ENCODE measurements at regions not wholly inside any gene's neighbourhood (a gene's known extent, or its start where the extent isn't known, plus 50 kb on each side); places are given as distances from the start of the nearest gene placed in this dataset.
A peak's percentile ranks its signal among the peaks of the same experiment; 100 is the strongest.

DNA sequence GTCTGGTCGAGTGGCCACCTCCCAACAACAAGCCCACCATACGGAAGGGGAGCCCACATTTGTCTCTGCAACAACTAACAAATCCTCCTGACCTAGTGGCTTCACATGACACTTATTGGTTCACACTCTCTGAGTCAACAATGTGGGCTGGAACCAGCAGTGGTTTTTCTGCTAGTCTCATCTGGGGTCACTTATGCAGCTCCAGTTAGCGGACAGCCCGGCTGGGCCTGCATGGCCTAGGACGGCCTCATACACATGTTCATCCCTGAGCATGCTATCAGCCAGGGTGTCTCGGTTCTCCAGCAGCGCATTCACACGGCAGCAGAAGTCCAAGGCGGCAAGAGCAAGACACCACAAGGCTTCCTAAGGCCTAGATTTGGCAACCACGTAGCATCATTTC, 281.7 kb downstream of the XXYLT1 start:
- no peak overlapping the region for H3K4me3 Mint-ChIP-seq
- H3K36me3 Mint-ChIP-seq (ENCODE audit: insufficient read depth): peaks cover 2% of the 10 kb centered on the region
- H3K4me1 Mint-ChIP-seq: no peaks in the 10 kb centered on the region
- ATAC-seq (replicated peaks; ENCODE audit: extremely low read depth, poor library complexity, severe bottlenecking) (no peak), DNase-seq (ENCODE audit: low spot score in 2 of 2) (no peak)
- H3K27ac Mint-ChIP-seq (ENCODE audit: low read depth): no peak overlapping the region
- no peaks in the 10 kb centered on the region for H3K9me3 Mint-ChIP-seq
- H3K27me3 Mint-ChIP-seq: peaks cover 8% of the 10 kb centered on the region

- ATAC-seq (replicated peaks; ENCODE audit: extremely low read depth, poor library complexity, severe bottlenecking) (no peak), DNase-seq (ENCODE audit: low spot score in 2 of 2) (no peak)
- Mint-ChIP-seq H3K4me1 (no peaks in the 10 kb centered on the region), H3K36me3 (ENCODE audit: insufficient read depth) (peaks cover 2% of the 10 kb centered on the region), H3K27ac (ENCODE audit: low read depth) (no peak overlapping the region), H3K4me3 (no peak overlapping the region), H3K9me3 (no peaks in the 10 kb centered on the region), H3K27me3 (peaks cover 17% of the 10 kb centered on the region)
Measured at GRCh38 chr3:194990454-194991337, 280.3 kb downstream of the XXYLT1 start.

DNA sequence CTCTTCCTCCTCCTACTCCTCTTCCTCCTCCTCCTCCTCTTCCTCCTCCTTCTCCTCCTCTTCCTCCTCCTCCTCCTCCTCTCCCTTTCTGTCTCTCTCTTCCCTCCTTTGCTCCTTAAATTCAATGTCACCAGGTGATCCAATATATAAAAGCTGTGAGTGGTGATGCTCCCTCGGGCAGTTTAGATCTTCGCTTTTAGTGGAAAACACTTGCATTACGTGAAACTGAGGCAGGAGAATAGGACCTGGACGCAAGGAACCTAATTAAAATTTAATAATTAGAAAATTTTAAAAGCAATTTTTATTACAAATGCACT, 279.7 kb downstream of the XXYLT1 start:
- no peak for DNase-seq (ENCODE audit: low spot score in 2 of 2)
- Mint-ChIP-seq H3K4me1 (no peaks in the 10 kb centered on the region), H3K27me3 (peaks cover 17% of the 10 kb centered on the region), H3K4me3 (no peak overlapping the region), H3K27ac (ENCODE audit: low read depth) (no peak overlapping the region), H3K36me3 (ENCODE audit: insufficient read depth) (peaks cover 2% of the 10 kb centered on the region), H3K9me3 (no peaks in the 10 kb centered on the region)
- no peak for ATAC-seq (replicated peaks; ENCODE audit: extremely low read depth, poor library complexity, severe bottlenecking)

GRCh38 chr3:194993896-194994295, 277.1 kb downstream of the XXYLT1 start:
- H3K27ac Mint-ChIP-seq (ENCODE audit: low read depth): no peak overlapping the region
- no peaks in the 10 kb centered on the region for H3K9me3 Mint-ChIP-seq
- H3K27me3 Mint-ChIP-seq: peaks cover 22% of the 10 kb centered on the region
- no peaks in the 10 kb centered on the region for H3K4me1 Mint-ChIP-seq
- ATAC-seq (replicated peaks; ENCODE audit: extremely low read depth, poor library complexity, severe bottlenecking): no peak
- peaks cover 2% of the 10 kb centered on the region for H3K36me3 Mint-ChIP-seq (ENCODE audit: insufficient read depth)
- DNase-seq (ENCODE audit: low spot score in 2 of 2): no peak
- no peak overlapping the region for H3K4me3 Mint-ChIP-seq

DNA sequence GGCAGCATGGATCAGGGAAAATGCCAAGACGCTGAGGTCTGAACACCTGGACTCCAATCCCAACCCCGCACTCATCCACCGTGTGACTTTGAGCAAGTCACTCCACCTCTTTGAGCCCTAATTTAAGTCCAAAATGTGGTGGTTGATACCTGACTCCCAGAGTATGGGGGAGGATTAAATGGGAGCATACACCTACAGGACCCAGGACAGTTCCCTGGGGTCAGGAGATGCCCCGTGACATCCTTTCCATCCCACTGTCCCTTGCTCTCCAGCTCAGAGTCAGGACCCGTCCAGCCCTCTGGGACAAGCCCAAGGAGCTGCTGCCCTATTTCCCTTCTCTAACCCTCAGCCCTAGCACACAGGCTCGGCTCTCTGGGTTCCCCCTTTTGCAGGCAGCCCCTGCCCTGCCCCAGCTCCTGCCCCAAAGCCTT, 276.4 kb downstream of the XXYLT1 start:
- ATAC-seq (replicated peaks; ENCODE audit: extremely low read depth, poor library complexity, severe bottlenecking) (no peak), DNase-seq (ENCODE audit: low spot score in 2 of 2) (no peak)
- Mint-ChIP-seq H3K27ac (ENCODE audit: low read depth) (no peak overlapping the region), H3K4me1 (no peaks in the 10 kb centered on the region), H3K27me3 (peaks cover 27% of the 10 kb centered on the region), H3K9me3 (no peaks in the 10 kb centered on the region), H3K4me3 (no peak overlapping the region), H3K36me3 (ENCODE audit: insufficient read depth) (peaks cover 2% of the 10 kb centered on the region)

GRCh38 chr3:194995334-194995733, 275.6 kb downstream of the XXYLT1 start:
- Mint-ChIP-seq H3K27me3 (peaks cover 27% of the 10 kb centered on the region), H3K36me3 (ENCODE audit: insufficient read depth) (peaks cover 2% of the 10 kb centered on the region), H3K4me3 (no peak overlapping the region), H3K27ac (ENCODE audit: low read depth) (no peak overlapping the region), H3K9me3 (no peaks in the 10 kb centered on the region), H3K4me1 (no peaks in the 10 kb centered on the region)
- ATAC-seq (replicated peaks; ENCODE audit: extremely low read depth, poor library complexity, severe bottlenecking) (no peak), DNase-seq (ENCODE audit: low spot score in 2 of 2) (no peak)

- no peak for DNase-seq (ENCODE audit: low spot score in 2 of 2)
- Mint-ChIP-seq H3K4me3 (no peak overlapping the region), H3K27me3 (peaks cover 27% of the 10 kb centered on the region), H3K27ac (ENCODE audit: low read depth) (no peak overlapping the region), H3K36me3 (ENCODE audit: insufficient read depth) (peaks cover 2% of the 10 kb centered on the region), H3K4me1 (no peaks in the 10 kb centered on the region), H3K9me3 (no peaks in the 10 kb centered on the region)
- no peak for ATAC-seq (replicated peaks; ENCODE audit: extremely low read depth, poor library complexity, severe bottlenecking)
Measured at GRCh38 chr3:194995922-194996321, 275.0 kb downstream of the XXYLT1 start.

- Mint-ChIP-seq H3K36me3 (ENCODE audit: insufficient read depth) (no peaks in the 10 kb centered on the region), H3K9me3 (no peaks in the 10 kb centered on the region), H3K27me3 (peaks cover 27% of the 10 kb centered on the region), H3K27ac (ENCODE audit: low read depth) (no peak overlapping the region), H3K4me1 (no peaks in the 10 kb centered on the region), H3K4me3 (no peak overlapping the region)
- DNase-seq (ENCODE audit: low spot score in 2 of 2): no peak
- ATAC-seq (replicated peaks; ENCODE audit: extremely low read depth, poor library complexity, severe bottlenecking): no peak
Measured at GRCh38 chr3:194996746-194997145, 274.2 kb downstream of the XXYLT1 start.

DNA sequence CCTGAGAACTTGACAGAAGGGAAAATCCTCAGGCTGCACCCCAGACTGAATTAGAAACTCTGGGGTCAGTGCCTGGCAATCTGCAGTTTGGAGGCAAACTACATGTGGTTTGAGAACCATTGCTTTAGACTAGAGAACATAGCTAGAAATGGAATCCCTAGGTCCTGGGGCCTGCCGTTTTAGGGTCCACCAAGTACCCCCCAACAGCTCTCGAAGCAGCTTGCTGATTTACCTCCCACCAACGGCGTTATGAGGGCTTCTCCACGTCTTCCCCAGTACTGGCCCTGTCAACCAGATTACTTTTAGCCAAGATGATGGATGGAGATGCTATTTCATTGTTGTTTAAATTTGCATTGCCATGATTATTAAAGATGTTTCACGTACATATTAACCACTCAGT, 272.5 kb downstream of the XXYLT1 start:
- Mint-ChIP-seq H3K36me3 (ENCODE audit: insufficient read depth) (no peaks in the 10 kb centered on the region), H3K4me1 (no peaks in the 10 kb centered on the region), H3K9me3 (no peaks in the 10 kb centered on the region), H3K4me3 (no peak overlapping the region), H3K27me3 (peaks cover 38% of the 10 kb centered on the region), H3K27ac (ENCODE audit: low read depth) (no peak overlapping the region)
- no peak for ATAC-seq (replicated peaks; ENCODE audit: extremely low read depth, poor library complexity, severe bottlenecking)
- DNase-seq (ENCODE audit: low spot score in 2 of 2): no peak

- H3K4me3 Mint-ChIP-seq: no peak overlapping the region
- H3K4me1 Mint-ChIP-seq: no peaks in the 10 kb centered on the region
Measured at GRCh38 chr3:194998948-194999347, 272.0 kb downstream of the XXYLT1 start.

GRCh38 chr3:194999491-194999890, 271.5 kb downstream of the XXYLT1 start:
- no peaks in the 10 kb centered on the region for H3K36me3 Mint-ChIP-seq (ENCODE audit: insufficient read depth)
- no peak overlapping the region for H3K27ac Mint-ChIP-seq (ENCODE audit: low read depth)
- DNase-seq (ENCODE audit: low spot score in 2 of 2) (peak in 1 of 2 donors; percentile 2), ATAC-seq (replicated peaks; ENCODE audit: extremely low read depth, poor library complexity, severe bottlenecking) (no peak)
- no peaks in the 10 kb centered on the region for H3K4me1 Mint-ChIP-seq
- peaks cover 39% of the 10 kb centered on the region for H3K27me3 Mint-ChIP-seq
- no peaks in the 10 kb centered on the region for H3K9me3 Mint-ChIP-seq
- no peak overlapping the region for H3K4me3 Mint-ChIP-seq

More at GRCh38 chr3:194998948-194999347, 272.0 kb downstream of the XXYLT1 start:
- peak overlapping the region; percentile 5 for H3K27ac Mint-ChIP-seq (ENCODE audit: low read depth)
- DNase-seq (ENCODE audit: low spot score in 2 of 2) (no peak), ATAC-seq (replicated peaks; ENCODE audit: extremely low read depth, poor library complexity, severe bottlenecking) (no peak)
- no peaks in the 10 kb centered on the region for H3K9me3 Mint-ChIP-seq
- peaks cover 44% of the 10 kb centered on the region for H3K27me3 Mint-ChIP-seq
- no peaks in the 10 kb centered on the region for H3K36me3 Mint-ChIP-seq (ENCODE audit: insufficient read depth)

DNA sequence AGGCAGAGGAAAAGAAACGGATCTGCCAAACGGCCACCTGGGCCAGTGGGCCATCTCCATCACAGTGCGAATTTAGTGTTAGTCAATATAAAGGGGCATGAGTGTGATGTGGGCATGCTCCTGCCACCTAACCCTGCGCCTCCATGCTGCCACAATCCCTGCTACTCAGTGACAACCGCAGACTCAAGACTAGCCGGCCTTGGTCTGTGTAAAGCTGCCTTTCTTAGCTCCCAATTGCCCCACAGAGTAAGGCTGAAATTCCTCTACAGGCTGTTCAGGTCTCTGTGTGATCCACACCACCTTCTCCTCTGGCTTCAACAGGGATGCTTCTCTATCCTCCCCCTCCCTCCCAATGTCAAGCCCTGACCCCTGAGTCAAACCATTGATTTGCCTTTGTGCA, 269.7 kb downstream of the XXYLT1 start:
- no peaks in the 10 kb centered on the region for H3K4me1 Mint-ChIP-seq
- H3K36me3 Mint-ChIP-seq (ENCODE audit: insufficient read depth): no peaks in the 10 kb centered on the region
- peaks cover 31% of the 10 kb centered on the region for H3K27me3 Mint-ChIP-seq
- no peak for DNase-seq (ENCODE audit: low spot score in 2 of 2)
- ATAC-seq (replicated peaks; ENCODE audit: extremely low read depth, poor library complexity, severe bottlenecking): no peak
- H3K4me3 Mint-ChIP-seq: no peak overlapping the region
- no peak overlapping the region for H3K27ac Mint-ChIP-seq (ENCODE audit: low read depth)
- no peaks in the 10 kb centered on the region for H3K9me3 Mint-ChIP-seq

GRCh38 chr3:195001961-195002861, 268.7 kb downstream of the XXYLT1 start:
- Mint-ChIP-seq H3K36me3 (ENCODE audit: insufficient read depth) (no peaks in the 10 kb centered on the region), H3K4me1 (no peaks in the 10 kb centered on the region), H3K4me3 (no peak overlapping the region), H3K9me3 (no peaks in the 10 kb centered on the region), H3K27me3 (peaks cover 40% of the 10 kb centered on the region), H3K27ac (ENCODE audit: low read depth) (no peak overlapping the region)
- DNase-seq (ENCODE audit: low spot score in 2 of 2): peak in 1 of 2 donors; percentile 6
- peak; percentile 46 for ATAC-seq (replicated peaks; ENCODE audit: extremely low read depth, poor library complexity, severe bottlenecking)

Measured in central memory CD8-positive, alpha-beta T cell (primary cell).